ENCODE measurements at regions not wholly inside any gene's neighbourhood (a gene's known extent, or its start where the extent isn't known, plus 50 kb on each side); places are given as distances from the start of the nearest gene placed in this dataset.

- TF ChIP-seq, protein P1, sequence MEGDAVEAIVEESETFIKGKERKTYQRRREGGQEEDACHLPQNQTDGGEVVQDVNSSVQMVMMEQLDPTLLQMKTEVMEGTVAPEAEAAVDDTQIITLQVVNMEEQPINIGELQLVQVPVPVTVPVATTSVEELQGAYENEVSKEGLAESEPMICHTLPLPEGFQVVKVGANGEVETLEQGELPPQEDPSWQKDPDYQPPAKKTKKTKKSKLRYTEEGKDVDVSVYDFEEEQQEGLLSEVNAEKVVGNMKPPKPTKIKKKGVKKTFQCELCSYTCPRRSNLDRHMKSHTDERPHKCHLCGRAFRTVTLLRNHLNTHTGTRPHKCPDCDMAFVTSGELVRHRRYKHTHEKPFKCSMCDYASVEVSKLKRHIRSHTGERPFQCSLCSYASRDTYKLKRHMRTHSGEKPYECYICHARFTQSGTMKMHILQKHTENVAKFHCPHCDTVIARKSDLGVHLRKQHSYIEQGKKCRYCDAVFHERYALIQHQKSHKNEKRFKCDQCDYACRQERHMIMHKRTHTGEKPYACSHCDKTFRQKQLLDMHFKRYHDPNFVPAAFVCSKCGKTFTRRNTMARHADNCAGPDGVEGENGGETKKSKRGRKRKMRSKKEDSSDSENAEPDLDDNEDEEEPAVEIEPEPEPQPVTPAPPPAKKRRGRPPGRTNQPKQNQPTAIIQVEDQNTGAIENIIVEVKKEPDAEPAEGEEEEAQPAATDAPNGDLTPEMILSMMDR (IDR thresholded peaks at IDR 0.05) = peak in 1 of 4 experiments; percentile 20
- no peak for TF ChIP-seq EP300 (IDR thresholded peaks at IDR 0.05)
- no peak for TF ChIP-seq POLR2A (IDR thresholded peaks at IDR 0.05)
Observed at GRCh38 chr2:53515435-53516332, 251.9 kb upstream of the CHAC2 start.
